OCI-LY3 (cell line): ENCODE measurements at regions not wholly inside any gene's neighbourhood (a gene's known extent, or its start where the extent isn't known, plus 50 kb on each side); places are given as distances from the start of the nearest gene placed in this dataset.

Experiments
- H2AFZ ChIP-seq: fragments of 200-600, 300-600 bp; shearing (Covaris generic); 2 replicates; pipeline ENCODE4 v1.6.0; 2014; ENCODE audit warnings: antibody characterized with exemption, low read depth, low read length
- H3K27ac ChIP-seq: fragments of 200-600, 300-600 bp; sonication (generic); 2 replicates; pipeline ENCODE4 v1.5.1; 2014; ENCODE audit warnings: mild to moderate bottlenecking, low read length, moderate library complexity, mixed read lengths
- H3K27me3 ChIP-seq: fragments of 200-600, 300-600 bp; sonication (generic); 2 replicates; pipeline ENCODE4 v1.6.1; 2014; ENCODE audit warnings: low read depth, low read length, mixed read lengths
- H3K36me3 ChIP-seq: fragments of 200-600, 300-600 bp; sonication (generic); replicated peaks from 2 replicates; pipeline ENCODE3; 2014; ENCODE audit warnings: low read depth, low read length, mixed read lengths
- H3K4me1 ChIP-seq: fragments of 300-600, 200-600 bp; sonication (generic); 2 replicates; pipeline ENCODE4 v1.6.1; 2014; ENCODE audit warnings: low read length, mixed read lengths
- H3K4me2 ChIP-seq: fragments of 200-600, 300-600 bp; sonication (generic); 2 replicates; pipeline ENCODE4 v1.6.1; 2014; ENCODE audit warnings: low read length, mixed read lengths
- H3K4me3 ChIP-seq: fragments of 300-600, 200-600 bp; sonication (generic); 2 replicates; pipeline ENCODE4 v1.5.1; 2014; ENCODE audit warnings: antibody characterized with exemption, mild to moderate bottlenecking, low read length, moderate library complexity
- H3K79me2 ChIP-seq: fragments of 300-600, 200-600 bp; shearing (Covaris generic); 2 replicates; pipeline ENCODE4 v1.6.1; 2014; ENCODE audit warnings: mild to moderate bottlenecking, low read length, mixed read lengths
- H3K9ac ChIP-seq: fragments of 300-600, 200-600 bp; shearing (Covaris generic); 2 replicates; pipeline ENCODE4 v1.6.0; 2014; ENCODE audit warnings: mild to moderate bottlenecking, low read length, moderate library complexity
- H3K9me3 ChIP-seq: fragments of 200-600, 300-600 bp; shearing (Covaris generic); 2 replicates; pipeline ENCODE4 v1.6.1; 2014; ENCODE audit warnings: low read length, mixed read lengths; ENCODE audit not compliant: insufficient read depth
- H4K20me1 ChIP-seq: fragments of 200-600, 300-600 bp; sonication (generic); 2 replicates; pipeline ENCODE4 v1.6.1; 2016; ENCODE audit warnings: low read length, mixed read lengths; ENCODE audit not compliant: insufficient read depth
- EZH2phosphoT487 ChIP-seq: fragments of 200-600 bp; shearing (Covaris generic); IDR thresholded peaks from 2 replicates; pipeline ENCODE4 v1.6.1; 2018; ENCODE audit warnings: antibody characterized with exemption, mixed run types, low read depth
- TF ChIP-seq, protein P1 (sequence below): fragments of 200-600, 300-600 bp; sonication (generic); IDR thresholded peaks from 2 replicates; pipeline ENCODE4 v1.5.1; 2014; ENCODE audit warnings: antibody characterized with exemption, low read length, low read depth

DNA sequence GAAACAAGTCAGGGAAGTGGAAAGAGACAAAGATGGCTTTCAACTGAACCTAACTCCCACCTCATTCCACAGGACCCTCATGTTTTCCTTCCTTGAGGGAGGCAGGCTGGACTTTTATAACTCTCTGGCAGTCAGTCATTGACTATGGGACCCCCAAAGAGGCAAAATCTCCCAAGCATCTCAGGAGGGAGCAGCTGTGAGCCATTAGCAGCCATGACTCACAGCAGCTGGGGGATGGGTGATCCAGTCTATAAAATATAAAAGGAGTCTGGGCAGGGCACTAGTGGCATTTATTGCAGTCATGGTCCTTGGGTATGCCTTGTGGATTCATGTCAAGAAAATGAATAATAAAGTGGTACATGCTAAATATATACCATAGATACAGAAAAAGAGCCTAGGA lies 387.0 kb upstream of the CHD6 start:
- no peak overlapping the region for H2AFZ ChIP-seq
- H3K4me1 ChIP-seq = no peaks in the 10 kb centered on the region
- H3K27me3 ChIP-seq = peaks cover 28% of the 10 kb centered on the region
- no peak overlapping the region for H3K4me2 ChIP-seq
- H3K9me3 ChIP-seq = no peaks in the 10 kb centered on the region
- no peak overlapping the region for H3K9ac ChIP-seq
- H4K20me1 ChIP-seq = no peaks in the 10 kb centered on the region
- H3K36me3 ChIP-seq = no peaks in the 10 kb centered on the region
- H3K4me3 ChIP-seq = no peak overlapping the region
- TF ChIP-seq, protein P1, sequence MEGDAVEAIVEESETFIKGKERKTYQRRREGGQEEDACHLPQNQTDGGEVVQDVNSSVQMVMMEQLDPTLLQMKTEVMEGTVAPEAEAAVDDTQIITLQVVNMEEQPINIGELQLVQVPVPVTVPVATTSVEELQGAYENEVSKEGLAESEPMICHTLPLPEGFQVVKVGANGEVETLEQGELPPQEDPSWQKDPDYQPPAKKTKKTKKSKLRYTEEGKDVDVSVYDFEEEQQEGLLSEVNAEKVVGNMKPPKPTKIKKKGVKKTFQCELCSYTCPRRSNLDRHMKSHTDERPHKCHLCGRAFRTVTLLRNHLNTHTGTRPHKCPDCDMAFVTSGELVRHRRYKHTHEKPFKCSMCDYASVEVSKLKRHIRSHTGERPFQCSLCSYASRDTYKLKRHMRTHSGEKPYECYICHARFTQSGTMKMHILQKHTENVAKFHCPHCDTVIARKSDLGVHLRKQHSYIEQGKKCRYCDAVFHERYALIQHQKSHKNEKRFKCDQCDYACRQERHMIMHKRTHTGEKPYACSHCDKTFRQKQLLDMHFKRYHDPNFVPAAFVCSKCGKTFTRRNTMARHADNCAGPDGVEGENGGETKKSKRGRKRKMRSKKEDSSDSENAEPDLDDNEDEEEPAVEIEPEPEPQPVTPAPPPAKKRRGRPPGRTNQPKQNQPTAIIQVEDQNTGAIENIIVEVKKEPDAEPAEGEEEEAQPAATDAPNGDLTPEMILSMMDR = no peak
- TF ChIP-seq EZH2phosphoT487 = no peak
- H3K79me2 ChIP-seq = no peaks in the 10 kb centered on the region
- H3K27ac ChIP-seq = no peak overlapping the region

DNA sequence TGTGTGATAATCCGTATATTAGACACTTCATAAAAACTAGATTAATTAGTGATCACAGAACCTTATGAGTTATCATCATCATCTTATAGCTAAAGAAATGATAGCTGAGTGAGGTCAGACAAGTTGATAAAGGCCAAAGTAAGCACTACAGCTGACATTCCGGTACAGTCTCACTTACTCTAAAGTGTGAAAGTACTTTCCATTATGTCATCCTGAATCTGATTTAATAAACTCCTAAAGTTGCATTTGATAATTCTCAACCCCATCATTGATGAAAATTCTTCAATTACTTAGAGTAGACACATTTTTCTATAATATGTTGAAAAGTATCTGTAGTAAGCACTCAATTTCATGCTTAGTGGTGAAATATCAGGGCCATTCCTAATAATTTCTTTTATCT lies 385.2 kb upstream of the CHD6 start:
- Histone ChIP-seq H3K4me1 (no peaks in the 10 kb centered on the region), H3K4me2 (no peak overlapping the region), H2AFZ (no peak overlapping the region), H3K27me3 (peaks cover 28% of the 10 kb centered on the region), H3K36me3 (no peaks in the 10 kb centered on the region), H3K79me2 (no peaks in the 10 kb centered on the region), H3K4me3 (no peak overlapping the region), H3K9ac (no peak overlapping the region), H4K20me1 (no peaks in the 10 kb centered on the region), H3K27ac (no peak overlapping the region), H3K9me3 (no peaks in the 10 kb centered on the region)
- no peak for TF ChIP-seq EZH2phosphoT487
- TF ChIP-seq, protein P1 = no peak

DNA sequence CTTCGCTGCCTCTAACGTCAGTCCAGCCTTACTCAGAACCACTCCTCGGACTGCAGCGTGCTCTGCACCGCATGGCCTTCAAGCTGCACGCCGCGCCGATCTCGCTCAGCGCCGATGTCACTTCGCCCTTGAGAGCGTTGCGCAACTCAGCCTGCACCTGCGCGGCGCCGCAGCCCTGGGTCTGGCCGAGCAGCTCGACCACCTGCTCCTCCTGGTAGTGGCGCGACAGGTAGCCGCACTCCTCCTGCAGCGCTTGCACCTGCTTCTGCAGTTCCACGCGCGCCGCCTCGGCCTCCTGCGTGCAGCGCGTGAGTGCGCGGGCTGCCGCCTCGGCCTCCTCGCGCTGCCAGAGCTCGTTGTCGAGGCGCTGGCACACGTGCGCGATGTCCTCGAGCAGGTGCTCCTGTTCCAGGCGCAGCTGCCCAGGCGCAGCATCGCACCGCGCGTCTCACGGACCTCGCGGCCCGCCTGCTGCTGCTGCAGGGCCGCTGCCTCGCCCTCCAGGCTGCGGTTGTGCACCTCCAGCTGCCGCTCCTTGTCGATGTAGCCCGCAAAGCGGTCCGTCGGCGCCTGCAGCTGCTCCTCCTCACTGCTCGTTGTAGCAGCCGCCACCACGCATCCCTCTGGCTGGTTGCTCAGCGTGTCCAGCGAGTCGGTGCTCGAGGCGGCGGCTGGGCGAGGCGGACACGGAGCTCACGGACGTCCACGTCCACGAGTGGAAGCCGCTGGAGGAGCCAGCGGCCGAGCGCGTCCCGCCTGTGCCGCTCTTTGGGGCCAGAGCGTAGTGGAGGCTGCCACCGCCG lies 380.6 kb upstream of the CHD6 start:
- no peak overlapping the region for H3K9ac ChIP-seq

DNA sequence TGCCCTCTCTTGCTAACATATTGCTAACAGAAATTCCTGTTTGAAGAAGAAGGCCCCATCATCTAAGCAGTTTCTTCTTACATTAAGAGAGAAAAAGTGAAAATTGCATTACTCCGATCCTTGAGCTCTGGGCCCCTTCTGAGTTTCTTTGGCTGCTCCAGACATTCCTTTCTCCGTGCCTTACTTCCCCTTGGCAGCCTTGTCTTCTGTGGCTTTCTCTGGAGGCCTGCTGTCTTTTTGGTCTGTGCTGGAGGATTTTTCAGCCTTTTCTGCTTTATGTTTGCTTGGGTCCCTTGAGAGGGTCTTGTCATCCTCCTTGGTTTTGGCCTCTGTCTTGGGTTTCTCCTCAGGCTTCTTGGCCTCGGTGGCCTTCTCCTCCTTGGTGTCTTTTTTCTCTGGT lies 378.8 kb upstream of the CHD6 start:
- Histone ChIP-seq H2AFZ (no peak overlapping the region), H3K9me3 (no peaks in the 10 kb centered on the region), H3K4me3 (no peak overlapping the region), H3K9ac (no peak overlapping the region), H3K27ac (no peak overlapping the region), H3K4me2 (no peak overlapping the region), H3K36me3 (no peaks in the 10 kb centered on the region), H3K4me1 (no peaks in the 10 kb centered on the region), H4K20me1 (no peaks in the 10 kb centered on the region), H3K79me2 (no peaks in the 10 kb centered on the region), H3K27me3 (peaks cover 17% of the 10 kb centered on the region)
- TF ChIP-seq, protein P1 = no peak
- TF ChIP-seq EZH2phosphoT487 = no peak

More for the DNA sequence above, 380.6 kb upstream of the CHD6 start:
- H3K27me3 ChIP-seq = 0 out of 2 replicates have a peak, but pooled peaks cover 3% of the 10 kb centered on the region
- TF ChIP-seq, protein P1 = no peak
- no peak for TF ChIP-seq EZH2phosphoT487
- H3K27ac ChIP-seq = no peak overlapping the region
- H3K36me3 ChIP-seq = no peaks in the 10 kb centered on the region
- H3K4me1 ChIP-seq = no peaks in the 10 kb centered on the region
- no peaks in the 10 kb centered on the region for H3K9me3 ChIP-seq
- H4K20me1 ChIP-seq = no peaks in the 10 kb centered on the region
- no peaks in the 10 kb centered on the region for H3K79me2 ChIP-seq
- no peak overlapping the region for H3K4me2 ChIP-seq
- H3K4me3 ChIP-seq = no peak overlapping the region
- H2AFZ ChIP-seq = no peak overlapping the region
